NOMO-1 (cell line): ENCODE measurements at regions not wholly inside any gene's neighbourhood (a gene's known extent, or its start where the extent isn't known, plus 50 kb on each side); places are given as distances from the start of the nearest gene placed in this dataset.

ENCODE experiments used
- DNase-seq, 2 experiments: peaks; one replicate each; lab custom pipeline; 2025; ENCODE audit not compliant: unreplicated experiment in 2 of 2; lab: John Stamatoyannopoulos, UW

GRCh38 chr10:130902471-130902870, 409.1 kb downstream of the TCERG1L start:
- no peak for DNase-seq

GRCh38 chr10:130902929-130903328, 408.6 kb downstream of the TCERG1L start:
- no peak for DNase-seq

- no peak for DNase-seq
Measured at GRCh38 chr10:130904676-130905075, 406.8 kb downstream of the TCERG1L start.

GRCh38 chr10:130905386-130905785, 406.1 kb downstream of the TCERG1L start:
- no peak for DNase-seq

- no peak for DNase-seq
Measured at GRCh38 chr10:130905921-130906320, 405.6 kb downstream of the TCERG1L start.

GRCh38 chr10:130910848-130911247, 400.7 kb downstream of the TCERG1L start:
- no peak for DNase-seq

GRCh38 chr10:130913844-130914243, 397.7 kb downstream of the TCERG1L start:
- no peak for DNase-seq

- no peak for DNase-seq
Measured at GRCh38 chr10:130914367-130914766, 397.2 kb downstream of the TCERG1L start.

GRCh38 chr10:130915065-130915464, 396.5 kb downstream of the TCERG1L start:
- no peak for DNase-seq

- no peak for DNase-seq
Measured at GRCh38 chr10:130921461-130921860, 390.1 kb downstream of the TCERG1L start.

- DNase-seq = no peak
Measured at GRCh38 chr10:130921911-130922440, 389.5 kb downstream of the TCERG1L start.

GRCh38 chr10:130923596-130923995, 387.9 kb downstream of the TCERG1L start:
- DNase-seq = no peak

- DNase-seq = no peak
Measured at GRCh38 chr10:130924138-130924819, 387.2 kb downstream of the TCERG1L start.

GRCh38 chr10:130926442-130926841, 385.1 kb downstream of the TCERG1L start:
- no peak for DNase-seq

- no peak for DNase-seq
Measured at GRCh38 chr10:130927157-130927556, 384.4 kb downstream of the TCERG1L start.

- DNase-seq = no peak
Measured at GRCh38 chr10:130928306-130928705, 383.2 kb downstream of the TCERG1L start.

GRCh38 chr10:130929422-130930325, 381.8 kb downstream of the TCERG1L start:
- DNase-seq = no peak

- DNase-seq = no peak
Measured at GRCh38 chr10:130930821-130931220, 380.7 kb downstream of the TCERG1L start.

- DNase-seq = no peak
Measured at GRCh38 chr10:130931256-130931655, 380.3 kb downstream of the TCERG1L start.

GRCh38 chr10:130932326-130933007, 379.1 kb downstream of the TCERG1L start:
- no peak for DNase-seq

GRCh38 chr10:130933008-130933390, 378.5 kb downstream of the TCERG1L start:
- no peak for DNase-seq
